ENCODE measurements at regions not wholly inside any gene's neighbourhood (a gene's known extent, or its start where the extent isn't known, plus 50 kb on each side); places are given as distances from the start of the nearest gene placed in this dataset.

DNA sequence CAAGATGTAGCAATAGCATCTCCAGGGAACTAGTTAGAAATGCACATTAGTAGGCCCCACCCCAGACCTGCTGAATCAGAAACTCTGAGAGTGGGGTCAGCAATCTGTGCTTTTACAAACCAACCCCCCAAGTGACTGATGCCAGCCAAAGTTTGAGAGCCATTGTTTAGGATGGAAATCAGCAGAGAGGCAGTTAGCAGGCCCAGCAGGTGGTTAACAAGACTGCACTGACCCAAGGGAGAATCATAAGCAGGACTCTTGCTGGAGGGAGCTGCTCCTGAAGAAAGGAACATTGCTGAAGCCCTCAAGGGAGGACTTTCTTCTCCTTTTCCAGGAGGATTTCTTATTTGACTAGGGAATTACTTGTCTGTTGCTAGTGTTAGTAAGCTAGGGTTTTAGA lies 74.2 kb upstream of the SLC12A2 start:
- Histone ChIP-seq H3K36me3 (replicated peaks in 1 of 2; ENCODE audit: control extremely low read depth in 1 of 2, control insufficient read depth in 1 of 2, extremely low read depth in 1 of 2, insufficient read depth in 2 of 2, low read length in 1 of 2) (peaks cover 0 to 1% of the 10 kb centered on the region in 2 experiments), H3K9me3 (ENCODE audit: control extremely low read depth in 1 of 3, control insufficient read depth in 2 of 3, insufficient read depth in 1 of 3, low read length in 2 of 3) (no peaks in the 10 kb centered on the region), H3K27ac (ENCODE audit: low read length in 2 of 2) (no peak overlapping the region), H2AFZ (ENCODE audit: insufficient read depth, low read depth, low read length, poor library complexity, severe bottlenecking) (no peak overlapping the region), H3K9ac (ENCODE audit: low read length) (no peak overlapping the region), H3K4me3 (ENCODE audit: control extremely low read depth in 1 of 5, extremely low read depth in 1 of 5, insufficient read depth in 1 of 5, low read depth in 2 of 5, low read length in 4 of 5) (no peak overlapping the region), H3K27me3 (replicated peaks in 1 of 4; ENCODE audit: control extremely low read depth in 1 of 4, control insufficient read depth in 3 of 4, insufficient read depth in 4 of 4, low read length in 3 of 4) (no peaks in the 10 kb centered on the region), H4K20me1 (ENCODE audit: control insufficient read depth, insufficient read depth, low read length, poor library complexity, severe bottlenecking) (no peaks in the 10 kb centered on the region), H3K4me2 (replicated peaks; ENCODE audit: low read depth, low read length, poor library complexity, severe bottlenecking) (no peak overlapping the region), H3K79me2 (ENCODE audit: control insufficient read depth, insufficient read depth, low read length) (no peaks in the 10 kb centered on the region), H3K4me1 (ENCODE audit: control insufficient read depth in 2 of 2, insufficient read depth in 2 of 2, low read length in 2 of 2) (no peaks in the 10 kb centered on the region)
- no peaks in the 10 kb centered on the region for H3K9me3 Mint-ChIP-seq (ENCODE audit: insufficient read depth)
- ChIA-PET POLR2A (no interaction called here), CTCF (no interaction called here)
- TF ChIP-seq, protein P1, sequence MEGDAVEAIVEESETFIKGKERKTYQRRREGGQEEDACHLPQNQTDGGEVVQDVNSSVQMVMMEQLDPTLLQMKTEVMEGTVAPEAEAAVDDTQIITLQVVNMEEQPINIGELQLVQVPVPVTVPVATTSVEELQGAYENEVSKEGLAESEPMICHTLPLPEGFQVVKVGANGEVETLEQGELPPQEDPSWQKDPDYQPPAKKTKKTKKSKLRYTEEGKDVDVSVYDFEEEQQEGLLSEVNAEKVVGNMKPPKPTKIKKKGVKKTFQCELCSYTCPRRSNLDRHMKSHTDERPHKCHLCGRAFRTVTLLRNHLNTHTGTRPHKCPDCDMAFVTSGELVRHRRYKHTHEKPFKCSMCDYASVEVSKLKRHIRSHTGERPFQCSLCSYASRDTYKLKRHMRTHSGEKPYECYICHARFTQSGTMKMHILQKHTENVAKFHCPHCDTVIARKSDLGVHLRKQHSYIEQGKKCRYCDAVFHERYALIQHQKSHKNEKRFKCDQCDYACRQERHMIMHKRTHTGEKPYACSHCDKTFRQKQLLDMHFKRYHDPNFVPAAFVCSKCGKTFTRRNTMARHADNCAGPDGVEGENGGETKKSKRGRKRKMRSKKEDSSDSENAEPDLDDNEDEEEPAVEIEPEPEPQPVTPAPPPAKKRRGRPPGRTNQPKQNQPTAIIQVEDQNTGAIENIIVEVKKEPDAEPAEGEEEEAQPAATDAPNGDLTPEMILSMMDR (IDR thresholded peaks at IDR 0.05): no peak
- TF ChIP-seq EZH2 (IDR thresholded peaks at IDR 0.05; ENCODE audit: borderline replicate concordance, insufficient read depth, low read depth, low read length, poor library complexity, severe bottlenecking): no peak
- intact Hi-C loops (cut with micrococcal nuclease): no loop called here
- H3K27ac Mint-ChIP-seq: no peak overlapping the region
- H3K4me1 Mint-ChIP-seq: no peaks in the 10 kb centered on the region
- no peak for ATAC-seq (ENCODE audit: low read depth)
- H3K27me3 Mint-ChIP-seq: no peaks in the 10 kb centered on the region
- H3K4me3 Mint-ChIP-seq: no peak overlapping the region
- DNase-seq: no peak

DNA sequence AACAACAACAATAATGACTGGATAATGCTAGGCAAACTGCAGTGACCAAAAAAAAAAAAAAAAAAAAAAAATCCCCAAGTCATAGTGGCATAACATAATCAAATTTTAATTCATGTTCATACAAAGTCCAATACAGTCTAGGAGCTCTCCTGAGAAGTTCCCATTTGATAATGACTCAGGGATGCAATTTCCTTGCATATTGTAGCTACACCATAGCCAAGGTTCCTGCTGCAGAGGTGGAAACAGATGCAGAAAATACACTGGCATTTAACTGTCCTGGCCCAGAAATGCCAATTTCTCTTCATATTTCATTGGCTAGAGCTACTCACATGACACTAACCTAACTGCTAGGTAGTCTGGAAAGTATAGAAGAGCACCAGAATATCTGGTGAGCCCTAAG lies 72.2 kb upstream of the SLC12A2 start:
- Histone ChIP-seq H4K20me1 (ENCODE audit: control insufficient read depth, insufficient read depth, low read length, poor library complexity, severe bottlenecking) (no peaks in the 10 kb centered on the region), H2AFZ (ENCODE audit: insufficient read depth, low read depth, low read length, poor library complexity, severe bottlenecking) (no peak overlapping the region), H3K9ac (ENCODE audit: low read length) (no peak overlapping the region), H3K4me3 (ENCODE audit: control extremely low read depth in 1 of 5, extremely low read depth in 1 of 5, insufficient read depth in 1 of 5, low read depth in 2 of 5, low read length in 4 of 5) (no peak overlapping the region), H3K36me3 (replicated peaks in 1 of 2; ENCODE audit: control extremely low read depth in 1 of 2, control insufficient read depth in 1 of 2, extremely low read depth in 1 of 2, insufficient read depth in 2 of 2, low read length in 1 of 2) (peaks cover 0 to 1% of the 10 kb centered on the region in 2 experiments), H3K79me2 (ENCODE audit: control insufficient read depth, insufficient read depth, low read length) (no peaks in the 10 kb centered on the region), H3K4me2 (replicated peaks; ENCODE audit: low read depth, low read length, poor library complexity, severe bottlenecking) (no peak overlapping the region), H3K27me3 (replicated peaks in 1 of 4; ENCODE audit: control extremely low read depth in 1 of 4, control insufficient read depth in 3 of 4, insufficient read depth in 4 of 4, low read length in 3 of 4) (no peaks in the 10 kb centered on the region), H3K9me3 (ENCODE audit: control extremely low read depth in 1 of 3, control insufficient read depth in 2 of 3, insufficient read depth in 1 of 3, low read length in 2 of 3) (no peaks in the 10 kb centered on the region), H3K4me1 (ENCODE audit: control insufficient read depth in 2 of 2, insufficient read depth in 2 of 2, low read length in 2 of 2) (no peaks in the 10 kb centered on the region), H3K27ac (ENCODE audit: low read length in 2 of 2) (no peak overlapping the region)
- ATAC-seq (ENCODE audit: low read depth) (no peak), DNase-seq (no peak)
- no peaks in the 10 kb centered on the region for H3K4me1 Mint-ChIP-seq
- TF ChIP-seq, protein P1 (IDR thresholded peaks at IDR 0.05): no peak
- no peak for TF ChIP-seq EZH2 (IDR thresholded peaks at IDR 0.05; ENCODE audit: borderline replicate concordance, insufficient read depth, low read depth, low read length, poor library complexity, severe bottlenecking)
- no peaks in the 10 kb centered on the region for H3K27me3 Mint-ChIP-seq
- intact Hi-C loops (cut with micrococcal nuclease): no loop called here
- no peaks in the 10 kb centered on the region for H3K9me3 Mint-ChIP-seq (ENCODE audit: insufficient read depth)
- ChIA-PET CTCF (no interaction called here), POLR2A (no interaction called here)
- H3K4me3 Mint-ChIP-seq: no peak overlapping the region
- H3K27ac Mint-ChIP-seq: no peak overlapping the region
